ENCODE measurements at regions not wholly inside any gene's neighbourhood (a gene's known extent, or its start where the extent isn't known, plus 50 kb on each side); places are given as distances from the start of the nearest gene placed in this dataset.

DNA sequence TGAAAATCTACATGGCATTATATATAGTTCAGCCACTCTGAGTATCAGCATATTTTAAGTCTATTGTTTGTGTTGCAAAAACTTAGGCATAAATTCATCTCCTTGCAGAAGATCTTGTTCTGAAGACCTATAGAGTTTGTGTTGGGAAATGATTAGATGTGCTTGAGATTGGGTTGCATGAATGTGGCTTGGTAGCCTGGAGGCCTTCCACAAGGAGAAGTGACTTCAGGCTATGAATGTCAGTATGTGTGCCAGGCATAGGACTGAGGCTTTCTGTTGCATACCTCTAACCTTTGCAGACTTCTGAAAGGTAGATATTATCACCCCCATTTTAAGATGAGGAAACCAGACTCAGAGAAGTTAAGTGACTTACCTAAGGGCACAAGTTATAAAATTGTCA lies 188.6 kb downstream of the OLFM4 start:
- H3K56ac ChIP-seq (replicated peaks; ENCODE audit: insufficient read length, low read depth, low read length): no peak overlapping the region
- H3K4me3 ChIP-seq (ENCODE audit: extremely low read depth in 1 of 4, insufficient read depth in 2 of 4, low read depth in 3 of 4, low read length in 4 of 4): no peak overlapping the region
- no peak overlapping the region for H2BK120ac ChIP-seq (replicated peaks; ENCODE audit: low read depth, low read length)
- H4K20me1 ChIP-seq (replicated peaks in 1 of 2; ENCODE audit: control insufficient read depth in 1 of 2, insufficient read depth in 2 of 2, low read length in 2 of 2): no peaks in the 10 kb centered on the region
- H3K23ac ChIP-seq (ENCODE audit: insufficient read length): no peak overlapping the region
- CTCF ChIA-PET (ENCODE audit: partially characterized antibody): interaction anchor here (1.2 kb wide), 1 partner anchor 356 kb away, joined by 3 read pairs; no protein-coding TSS in a partner anchor
- H3K18ac ChIP-seq (ENCODE audit: extremely low read depth, low read length): no peak overlapping the region
- H2BK20ac ChIP-seq (ENCODE audit: low read length): no peak overlapping the region
- no peak overlapping the region for H2BK5ac ChIP-seq (ENCODE audit: low read depth, low read length)
- H3K4me2 ChIP-seq (ENCODE audit: insufficient read depth in 1 of 2, low read depth in 2 of 2, low read length in 2 of 2): no peak overlapping the region
- FAIRE-seq (no peak), DNase-seq (ENCODE audit: low read depth in 1 of 2, low spot score in 2 of 2) (no peak)
- no peak overlapping the region for H2AFZ ChIP-seq (ENCODE audit: low read length)
- no peak overlapping the region for H3K14ac ChIP-seq (ENCODE audit: insufficient read length)
- H2BK12ac ChIP-seq (ENCODE audit: low read depth, low read length): no peak overlapping the region
- no peaks in the 10 kb centered on the region for H3K27me3 ChIP-seq (replicated peaks in 1 of 4; ENCODE audit: control insufficient read depth in 3 of 4, extremely low read depth in 1 of 4, insufficient read depth in 3 of 4, low read length in 3 of 4)
- H2BK15ac ChIP-seq (ENCODE audit: low read length): no peak overlapping the region
- H3K9ac ChIP-seq (replicated peaks in 1 of 4; ENCODE audit: extremely low read depth in 1 of 4, low read depth in 3 of 4, low read length in 3 of 4): no peak overlapping the region
- H2AK5ac ChIP-seq (ENCODE audit: low read depth, low read length): no peak overlapping the region
- no peaks in the 10 kb centered on the region for H3K4me1 ChIP-seq (replicated peaks in 1 of 4; ENCODE audit: control insufficient read depth in 3 of 4, insufficient read depth in 4 of 4, low read length in 3 of 4)
- H3K23me2 ChIP-seq (ENCODE audit: low read depth, low read length): no peaks in the 10 kb centered on the region
- H3K9me3 ChIP-seq (ENCODE audit: insufficient read depth in 2 of 2, low read depth in 1 of 2, low read length in 1 of 2): no peaks in the 10 kb centered on the region
- no peaks in the 10 kb centered on the region for H3K79me2 ChIP-seq (ENCODE audit: control insufficient read depth in 1 of 2, insufficient read depth in 2 of 2, low read length in 2 of 2)
- TF ChIP-seq CBX8 (IDR thresholded peaks at IDR 0.05; ENCODE audit: borderline replicate concordance, low read depth, low read length) (no peak), KDM5A (IDR thresholded peaks at IDR 0.05; ENCODE audit: low read length) (no peak), CEBPB (IDR thresholded peaks at IDR 0.05; ENCODE audit: low read depth, low read length) (no peak), TEAD4 (IDR thresholded peaks at IDR 0.05; ENCODE audit: low read depth, low read length) (no peak), KDM4A (IDR thresholded peaks at IDR 0.05; ENCODE audit: low read depth, low read length, severe bottlenecking) (no peak)
- no peaks in the 10 kb centered on the region for H3K79me1 ChIP-seq (ENCODE audit: low read depth, low read length)
- no peak overlapping the region for H4K8ac ChIP-seq (ENCODE audit: extremely low read depth, insufficient read depth, low read length)
- no peak overlapping the region for H3K4ac ChIP-seq (replicated peaks; ENCODE audit: insufficient read length, low read depth, low read length)
- H4K91ac ChIP-seq (replicated peaks; ENCODE audit: insufficient read length, low read length): no peak overlapping the region
- H4K5ac ChIP-seq (ENCODE audit: insufficient read length, low read depth, low read length): no peak overlapping the region
- no peaks in the 10 kb centered on the region for H3K36me3 ChIP-seq (ENCODE audit: control insufficient read depth in 2 of 4, insufficient read depth in 4 of 4, low read length in 3 of 4)
- no peak overlapping the region for H3K27ac ChIP-seq (ENCODE audit: low read depth, low read length)
- POLR2A ChIA-PET (ENCODE audit: partially characterized antibody): no interaction called here
